ENCODE measurements at regions not wholly inside any gene's neighbourhood (a gene's known extent, or its start where the extent isn't known, plus 50 kb on each side); places are given as distances from the start of the nearest gene placed in this dataset.

GRCh38 chr4:117796677-117797076, 237.6 kb upstream of the NDST3 start:
- TF ChIP-seq, protein P1, sequence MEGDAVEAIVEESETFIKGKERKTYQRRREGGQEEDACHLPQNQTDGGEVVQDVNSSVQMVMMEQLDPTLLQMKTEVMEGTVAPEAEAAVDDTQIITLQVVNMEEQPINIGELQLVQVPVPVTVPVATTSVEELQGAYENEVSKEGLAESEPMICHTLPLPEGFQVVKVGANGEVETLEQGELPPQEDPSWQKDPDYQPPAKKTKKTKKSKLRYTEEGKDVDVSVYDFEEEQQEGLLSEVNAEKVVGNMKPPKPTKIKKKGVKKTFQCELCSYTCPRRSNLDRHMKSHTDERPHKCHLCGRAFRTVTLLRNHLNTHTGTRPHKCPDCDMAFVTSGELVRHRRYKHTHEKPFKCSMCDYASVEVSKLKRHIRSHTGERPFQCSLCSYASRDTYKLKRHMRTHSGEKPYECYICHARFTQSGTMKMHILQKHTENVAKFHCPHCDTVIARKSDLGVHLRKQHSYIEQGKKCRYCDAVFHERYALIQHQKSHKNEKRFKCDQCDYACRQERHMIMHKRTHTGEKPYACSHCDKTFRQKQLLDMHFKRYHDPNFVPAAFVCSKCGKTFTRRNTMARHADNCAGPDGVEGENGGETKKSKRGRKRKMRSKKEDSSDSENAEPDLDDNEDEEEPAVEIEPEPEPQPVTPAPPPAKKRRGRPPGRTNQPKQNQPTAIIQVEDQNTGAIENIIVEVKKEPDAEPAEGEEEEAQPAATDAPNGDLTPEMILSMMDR (IDR thresholded peaks at IDR 0.05; ENCODE audit: low read depth, low read length, missing control alignments): no peak
- in situ Hi-C loops (cut with HindIII; ENCODE audit: low sequenced_read_pairs): no loop called here

GRCh38 chr4:117800636-117801035, 233.7 kb upstream of the NDST3 start:
- in situ Hi-C loops (cut with HindIII; ENCODE audit: low sequenced_read_pairs): no loop called here
- TF ChIP-seq, protein P1 (IDR thresholded peaks at IDR 0.05; ENCODE audit: low read depth, low read length, missing control alignments): no peak
- no peak overlapping the region for H3K4me3 ChIP-seq (ENCODE audit: low read depth, low read length)
- no peak for DNase-seq (ENCODE audit: low read depth)

More at GRCh38 chr4:117796677-117797076, 237.6 kb upstream of the NDST3 start:
- no peak overlapping the region for H3K4me3 ChIP-seq (ENCODE audit: low read depth, low read length)
- DNase-seq (ENCODE audit: low read depth): no peak

DNA sequence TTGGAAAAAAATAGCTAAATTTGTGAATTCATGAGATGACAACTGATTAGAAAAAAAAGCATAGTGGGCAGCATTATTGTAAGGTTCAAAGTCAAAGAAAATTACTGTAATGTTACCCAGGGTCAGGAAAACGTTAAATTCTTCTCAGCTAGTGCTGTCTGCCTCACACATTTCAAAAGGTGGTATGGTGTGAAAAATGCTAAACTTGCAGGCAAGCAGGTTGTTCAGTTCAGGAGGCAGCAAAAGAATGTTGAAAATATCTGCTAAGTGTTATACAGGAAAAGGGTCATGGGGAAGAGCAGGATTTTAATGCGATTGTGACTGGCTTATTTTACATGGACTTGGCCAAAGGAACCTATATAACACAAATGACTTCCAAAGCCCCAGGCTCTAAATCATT, 232.5 kb upstream of the NDST3 start:
- no peak for DNase-seq (ENCODE audit: low read depth)
- H3K4me3 ChIP-seq (ENCODE audit: low read depth, low read length): no peak overlapping the region
- TF ChIP-seq, protein P1 (IDR thresholded peaks at IDR 0.05; ENCODE audit: low read depth, low read length, missing control alignments): no peak
- in situ Hi-C loops (cut with HindIII; ENCODE audit: low sequenced_read_pairs): no loop called here

GRCh38 chr4:117811731-117812130, 222.6 kb upstream of the NDST3 start:
- TF ChIP-seq, protein P1 (IDR thresholded peaks at IDR 0.05; ENCODE audit: low read depth, low read length, missing control alignments): no peak
- in situ Hi-C loops (cut with HindIII; ENCODE audit: low sequenced_read_pairs): no loop called here
- no peak for DNase-seq (ENCODE audit: low read depth)
- H3K4me3 ChIP-seq (ENCODE audit: low read depth, low read length): no peak overlapping the region

DNA sequence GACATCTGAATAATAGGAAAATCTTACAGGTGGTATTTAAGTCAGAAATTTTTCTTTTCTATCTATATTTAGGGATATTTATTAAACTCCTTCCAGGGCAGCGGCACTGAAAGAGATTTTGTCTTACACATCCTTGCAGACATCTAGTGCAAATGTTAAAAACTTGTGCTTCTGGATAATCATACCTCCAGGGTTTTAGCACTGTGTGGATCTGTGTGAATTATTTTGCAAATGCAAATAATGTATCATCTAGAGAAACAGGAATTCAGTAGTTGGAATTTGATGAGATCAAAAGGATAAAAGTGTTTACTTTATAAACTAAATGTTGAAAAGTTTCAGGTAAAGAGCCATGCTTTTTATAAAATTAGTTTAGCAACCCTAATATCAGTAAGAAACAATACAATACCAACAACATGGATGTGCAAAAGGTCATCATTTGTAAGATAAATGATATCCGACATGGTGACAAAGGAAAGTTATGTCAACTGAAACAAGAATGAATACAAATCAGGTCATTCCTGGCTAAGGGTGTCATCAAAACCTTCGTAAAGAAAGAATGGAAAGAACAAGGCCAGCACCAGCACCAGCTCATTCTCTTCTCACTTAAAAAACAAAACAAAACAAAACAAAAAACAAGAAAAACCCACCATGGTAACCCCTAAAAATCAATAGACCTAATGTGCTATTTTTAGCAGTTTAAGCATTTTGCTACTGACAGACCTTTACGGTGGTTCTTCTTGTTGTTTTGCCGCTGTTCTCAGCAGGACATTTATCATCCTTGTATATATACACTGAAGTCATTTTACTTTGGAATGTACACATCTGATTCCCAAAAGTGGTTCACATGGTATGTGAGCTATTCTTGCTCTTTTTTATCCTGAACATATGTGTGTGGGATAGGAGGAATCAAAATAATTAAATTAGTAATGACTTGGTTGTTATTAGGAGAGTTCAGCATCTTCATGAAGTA, 219.7 kb upstream of the NDST3 start:
- in situ Hi-C loops (cut with HindIII; ENCODE audit: low sequenced_read_pairs): no loop called here
- TF ChIP-seq, protein P1 (IDR thresholded peaks at IDR 0.05; ENCODE audit: low read depth, low read length, missing control alignments): no peak
- DNase-seq (ENCODE audit: low read depth): no peak
- H3K4me3 ChIP-seq (ENCODE audit: low read depth, low read length): no peak overlapping the region

GRCh38 chr4:117817301-117817700, 217.0 kb upstream of the NDST3 start:
- TF ChIP-seq, protein P1 (IDR thresholded peaks at IDR 0.05; ENCODE audit: low read depth, low read length, missing control alignments): no peak
- no peak overlapping the region for H3K4me3 ChIP-seq (ENCODE audit: low read depth, low read length)
- DNase-seq (ENCODE audit: low read depth): no peak
- in situ Hi-C loops (cut with HindIII; ENCODE audit: low sequenced_read_pairs): no loop called here

Data from astrocyte of the cerebellum (primary cell).